ENCODE measurements at regions not wholly inside any gene's neighbourhood (a gene's known extent, or its start where the extent isn't known, plus 50 kb on each side); places are given as distances from the start of the nearest gene placed in this dataset.

DNA sequence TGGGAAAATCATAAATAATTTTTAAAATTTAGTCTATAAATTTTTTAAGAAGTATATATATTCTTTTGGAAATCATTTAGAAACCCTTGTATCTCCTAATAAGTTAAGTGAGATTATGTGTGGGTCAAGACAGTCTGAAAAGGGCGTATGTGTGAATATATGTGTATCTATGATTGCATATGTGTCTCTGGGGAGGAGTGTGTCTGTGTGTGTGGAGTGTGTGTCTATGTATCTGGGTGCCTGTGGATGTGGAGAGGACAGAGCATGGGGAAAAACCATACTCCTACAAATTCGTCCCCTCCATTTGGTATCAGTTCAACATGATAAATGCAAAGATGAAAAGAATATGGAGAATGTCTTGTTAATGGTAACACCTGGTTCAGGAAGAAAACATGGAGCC, 342.0 kb upstream of the ACTBL2 start:
- Mint-ChIP-seq H3K27me3 (peaks cover 0 to 3% of the 10 kb centered on the region in 2 donors), H3K36me3 (no peaks in the 10 kb centered on the region), H3K4me3 (no peak overlapping the region), H3K9me3 (peaks cover 0 to 7% (median 1%) of the 10 kb centered on the region in 5 donors), H3K4me1 (no peaks in the 10 kb centered on the region), H3K27ac (no peak overlapping the region)
- no peak for DNase-seq
- Histone ChIP-seq H3K9me3 (ENCODE audit: low read length) (no peaks in the 10 kb centered on the region), H3K27me3 (ENCODE audit: insufficient read depth, low read length, poor library complexity, severe bottlenecking) (peaks cover 4% of the 10 kb centered on the region), H3K4me1 (ENCODE audit: insufficient read depth, low read length) (no peaks in the 10 kb centered on the region), H3K4me3 (ENCODE audit: low read length) (no peak overlapping the region), H3K36me3 (ENCODE audit: insufficient read depth, low read length) (no peaks in the 10 kb centered on the region), H3K27ac (ENCODE audit: low read depth, low read length) (no peak overlapping the region)
- ChIA-PET POLR2A (no interaction called here), CTCF (no interaction called here)

DNA sequence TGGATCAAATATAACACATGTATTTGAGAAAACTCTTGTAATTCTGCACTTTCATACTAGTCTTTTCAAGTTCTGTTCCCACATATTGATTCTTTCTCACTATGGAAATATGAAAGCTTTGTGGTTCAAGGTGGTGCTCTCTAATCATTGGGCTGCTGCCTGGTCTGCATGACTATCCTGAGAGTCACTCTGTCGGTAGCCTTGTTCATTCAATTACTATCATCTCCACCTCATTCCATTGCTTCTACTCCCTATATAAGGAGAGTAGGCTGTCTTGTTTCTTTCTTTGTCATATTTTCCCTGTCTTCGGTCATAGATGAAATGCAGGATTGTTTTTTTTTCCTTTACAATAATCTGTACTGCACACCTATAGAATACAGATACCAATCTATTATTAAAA, 341.4 kb upstream of the ACTBL2 start:
- Mint-ChIP-seq H3K4me3 (no peak overlapping the region), H3K9me3 (peaks cover 0 to 7% (median 1%) of the 10 kb centered on the region in 5 donors), H3K36me3 (no peaks in the 10 kb centered on the region), H3K27ac (no peak overlapping the region), H3K4me1 (no peaks in the 10 kb centered on the region), H3K27me3 (peaks cover 0 to 3% of the 10 kb centered on the region in 2 donors)
- peaks cover 4% of the 10 kb centered on the region for H3K27me3 ChIP-seq (ENCODE audit: insufficient read depth, low read length, poor library complexity, severe bottlenecking)
- H3K4me1 ChIP-seq (ENCODE audit: insufficient read depth, low read length): no peaks in the 10 kb centered on the region
- H3K27ac ChIP-seq (ENCODE audit: low read depth, low read length): no peak overlapping the region
- no peak for DNase-seq
- no peak overlapping the region for H3K4me3 ChIP-seq (ENCODE audit: low read length)
- ChIA-PET POLR2A (no interaction called here), CTCF (no interaction called here)
- H3K36me3 ChIP-seq (ENCODE audit: insufficient read depth, low read length): no peaks in the 10 kb centered on the region
- H3K9me3 ChIP-seq (ENCODE audit: low read length): no peaks in the 10 kb centered on the region

DNA sequence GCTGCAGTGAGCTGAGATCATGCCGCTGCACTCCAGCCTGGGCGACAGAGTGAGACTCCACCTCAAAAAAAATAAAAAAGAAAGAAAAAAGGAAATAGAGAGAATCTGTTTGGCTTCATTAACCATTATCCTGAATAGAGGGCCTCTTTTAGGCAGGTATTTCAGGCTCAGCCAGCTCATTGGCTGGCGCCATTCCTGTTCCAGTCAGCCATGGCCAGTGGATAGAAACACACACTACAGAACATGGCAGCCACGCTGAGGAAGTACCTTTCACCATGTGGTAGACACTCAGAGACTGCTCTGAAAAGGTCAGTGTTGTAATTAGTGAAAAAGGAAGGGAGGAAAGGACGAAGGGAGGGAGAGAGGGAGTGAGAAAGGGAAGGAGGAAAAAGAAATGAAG, 340.0 kb upstream of the ACTBL2 start:
- CTCF ChIA-PET: no interaction called here
- POLR2A ChIA-PET: no interaction called here

DNA sequence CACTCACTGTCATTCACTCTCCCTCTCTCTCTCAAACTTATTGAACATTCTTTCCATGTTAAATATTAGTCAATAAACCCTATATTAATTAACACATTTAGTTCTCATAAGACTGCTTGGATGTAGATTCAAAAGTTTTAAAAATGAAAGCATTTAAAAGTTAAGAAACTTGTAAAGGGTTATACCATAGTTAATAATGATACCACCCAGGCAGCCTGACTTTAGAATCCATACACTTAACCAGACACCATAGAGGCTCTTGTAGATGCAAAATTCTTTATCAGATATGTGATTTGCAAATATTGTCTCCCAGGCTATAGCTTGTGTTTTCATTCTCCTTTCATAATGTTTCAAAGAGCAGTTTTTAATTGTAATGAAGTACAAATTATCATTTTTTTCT, 335.8 kb upstream of the ACTBL2 start:
- Mint-ChIP-seq H3K4me1 (no peaks in the 10 kb centered on the region), H3K27ac (no peak overlapping the region), H3K27me3 (no peaks in the 10 kb centered on the region), H3K4me3 (no peak overlapping the region), H3K36me3 (no peaks in the 10 kb centered on the region), H3K9me3 (peaks cover 0 to 7% (median 2%) of the 10 kb centered on the region in 5 donors)
- ChIA-PET CTCF (interaction anchor here (1.5 kb wide), 1 partner anchor 33 kb away, joined by 3 read pairs; no protein-coding TSS in a partner anchor), POLR2A (no interaction called here)
- Histone ChIP-seq H3K4me1 (ENCODE audit: insufficient read depth, low read length) (no peaks in the 10 kb centered on the region), H3K9me3 (ENCODE audit: low read length) (no peaks in the 10 kb centered on the region), H3K36me3 (ENCODE audit: insufficient read depth, low read length) (no peaks in the 10 kb centered on the region), H3K27me3 (ENCODE audit: insufficient read depth, low read length, poor library complexity, severe bottlenecking) (no peaks in the 10 kb centered on the region), H3K27ac (ENCODE audit: low read depth, low read length) (no peak overlapping the region), H3K4me3 (ENCODE audit: low read length) (no peak overlapping the region)
- no peak for DNase-seq

More for the DNA sequence above, 340.0 kb upstream of the ACTBL2 start:
- H3K4me3 Mint-ChIP-seq: no peak overlapping the region
- no peak overlapping the region for H3K27ac ChIP-seq (ENCODE audit: low read depth, low read length)
- H3K4me1 Mint-ChIP-seq: no peaks in the 10 kb centered on the region
- H3K27ac Mint-ChIP-seq: no peak overlapping the region
- peaks cover 4% of the 10 kb centered on the region for H3K27me3 ChIP-seq (ENCODE audit: insufficient read depth, low read length, poor library complexity, severe bottlenecking)
- peaks cover 0 to 3% of the 10 kb centered on the region in 2 donors for H3K27me3 Mint-ChIP-seq
- no peaks in the 10 kb centered on the region for H3K36me3 Mint-ChIP-seq
- no peaks in the 10 kb centered on the region for H3K9me3 ChIP-seq (ENCODE audit: low read length)
- H3K9me3 Mint-ChIP-seq: peaks cover 0 to 7% (median 2%) of the 10 kb centered on the region in 5 donors
- H3K4me3 ChIP-seq (ENCODE audit: low read length): no peak overlapping the region
- no peak for DNase-seq
- no peaks in the 10 kb centered on the region for H3K4me1 ChIP-seq (ENCODE audit: insufficient read depth, low read length)
- no peaks in the 10 kb centered on the region for H3K36me3 ChIP-seq (ENCODE audit: insufficient read depth, low read length)

DNA sequence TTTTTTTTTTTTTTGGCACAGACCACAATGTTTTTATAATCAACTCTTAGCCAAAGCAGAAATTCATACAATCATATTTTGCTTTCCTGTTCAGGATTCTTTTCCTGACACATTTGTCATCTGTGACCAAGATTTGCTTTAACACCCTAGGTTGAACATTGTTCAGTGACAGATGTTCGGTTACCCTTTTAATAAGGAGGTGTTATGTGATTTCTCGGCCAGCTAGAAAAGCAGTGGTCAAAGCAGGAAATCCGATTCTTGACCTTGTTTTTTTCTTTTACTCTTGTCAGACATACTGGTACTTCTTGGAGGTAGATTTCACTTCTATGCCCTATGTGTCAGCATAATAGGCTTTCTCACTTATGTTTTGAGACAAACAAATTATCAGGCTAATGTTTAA, 335.3 kb upstream of the ACTBL2 start:
- H3K4me1 ChIP-seq (ENCODE audit: insufficient read depth, low read length): no peaks in the 10 kb centered on the region
- no peaks in the 10 kb centered on the region for H3K9me3 ChIP-seq (ENCODE audit: low read length)
- no peak overlapping the region for H3K27ac ChIP-seq (ENCODE audit: low read depth, low read length)
- POLR2A ChIA-PET: no interaction called here
- Mint-ChIP-seq H3K27me3 (no peaks in the 10 kb centered on the region), H3K27ac (no peak overlapping the region), H3K9me3 (peaks cover 0 to 7% (median 2%) of the 10 kb centered on the region in 5 donors), H3K36me3 (no peaks in the 10 kb centered on the region), H3K4me1 (no peaks in the 10 kb centered on the region), H3K4me3 (no peak overlapping the region)
- H3K36me3 ChIP-seq (ENCODE audit: insufficient read depth, low read length): no peaks in the 10 kb centered on the region
- no peak overlapping the region for H3K4me3 ChIP-seq (ENCODE audit: low read length)
- CTCF ChIA-PET: no interaction called here
- H3K27me3 ChIP-seq (ENCODE audit: insufficient read depth, low read length, poor library complexity, severe bottlenecking): no peaks in the 10 kb centered on the region
- no peak for DNase-seq

DNA sequence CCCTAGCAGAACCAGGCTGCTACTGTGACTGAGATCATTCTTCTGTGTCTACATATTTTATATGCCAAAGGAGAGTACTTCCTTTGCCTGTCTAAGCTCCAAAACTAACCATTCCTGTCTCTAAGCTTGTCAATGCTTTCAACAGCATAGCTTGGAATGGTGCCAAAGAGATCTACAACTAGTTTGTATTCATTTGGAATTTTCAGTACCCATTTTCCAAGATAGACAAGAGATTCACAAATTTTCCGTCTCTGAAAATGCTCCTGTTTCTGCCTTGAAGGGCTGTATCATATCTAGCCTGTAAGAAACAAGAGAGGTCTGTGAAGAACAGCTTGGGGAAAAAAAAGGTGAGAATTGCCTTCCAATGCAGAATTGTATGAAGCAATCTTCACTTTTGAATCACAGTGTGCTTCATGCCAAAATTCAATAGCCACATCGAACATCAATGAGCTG, 334.4 kb upstream of the ACTBL2 start:
- POLR2A ChIA-PET: no interaction called here

DNA sequence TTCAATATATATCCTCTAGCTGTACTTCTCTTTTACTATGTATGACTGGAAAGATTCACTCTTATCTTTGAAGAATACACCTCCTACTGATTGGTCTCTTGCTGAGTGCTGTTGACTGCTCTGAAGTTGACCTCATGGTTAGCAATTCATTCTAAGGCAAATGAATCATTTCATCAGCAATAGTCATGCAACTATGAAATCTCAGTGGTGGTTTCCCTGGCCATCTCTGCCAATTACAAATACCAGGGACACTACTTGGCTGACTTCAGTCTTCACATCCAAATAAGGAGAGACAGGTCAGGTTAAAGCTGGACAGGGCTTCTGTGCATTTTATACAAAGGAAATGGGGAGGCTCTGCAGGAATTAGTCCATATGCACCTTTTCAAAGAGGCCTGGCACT, 333.5 kb upstream of the ACTBL2 start:
- no peaks in the 10 kb centered on the region for H3K27me3 Mint-ChIP-seq
- no peak overlapping the region for H3K4me3 Mint-ChIP-seq
- no peaks in the 10 kb centered on the region for H3K36me3 ChIP-seq (ENCODE audit: insufficient read depth, low read length)
- no peaks in the 10 kb centered on the region for H3K27me3 ChIP-seq (ENCODE audit: insufficient read depth, low read length, poor library complexity, severe bottlenecking)
- peaks cover 0 to 6% (median 0%) of the 10 kb centered on the region in 5 donors for H3K9me3 Mint-ChIP-seq
- no peaks in the 10 kb centered on the region for H3K4me1 Mint-ChIP-seq
- no peaks in the 10 kb centered on the region for H3K9me3 ChIP-seq (ENCODE audit: low read length)
- H3K4me1 ChIP-seq (ENCODE audit: insufficient read depth, low read length): no peaks in the 10 kb centered on the region
- POLR2A ChIA-PET: no interaction called here
- H3K36me3 Mint-ChIP-seq: no peaks in the 10 kb centered on the region
- H3K4me3 ChIP-seq (ENCODE audit: low read length): no peak overlapping the region
- no peak overlapping the region for H3K27ac ChIP-seq (ENCODE audit: low read depth, low read length)
- no peak for DNase-seq
- CTCF ChIA-PET: no interaction called here
- H3K27ac Mint-ChIP-seq: no peak overlapping the region

More for the DNA sequence above, 334.4 kb upstream of the ACTBL2 start:
- Histone ChIP-seq H3K4me1 (ENCODE audit: insufficient read depth, low read length) (no peaks in the 10 kb centered on the region), H3K27ac (ENCODE audit: low read depth, low read length) (no peak overlapping the region), H3K4me3 (ENCODE audit: low read length) (no peak overlapping the region), H3K27me3 (ENCODE audit: insufficient read depth, low read length, poor library complexity, severe bottlenecking) (no peaks in the 10 kb centered on the region), H3K9me3 (ENCODE audit: low read length) (no peaks in the 10 kb centered on the region), H3K36me3 (ENCODE audit: insufficient read depth, low read length) (no peaks in the 10 kb centered on the region)
- Mint-ChIP-seq H3K9me3 (peaks cover 0 to 6% (median 0%) of the 10 kb centered on the region in 5 donors), H3K4me3 (no peak overlapping the region), H3K4me1 (no peaks in the 10 kb centered on the region), H3K36me3 (no peaks in the 10 kb centered on the region), H3K27ac (no peak overlapping the region), H3K27me3 (no peaks in the 10 kb centered on the region)
- no peak for DNase-seq
- CTCF ChIA-PET: no interaction called here

DNA sequence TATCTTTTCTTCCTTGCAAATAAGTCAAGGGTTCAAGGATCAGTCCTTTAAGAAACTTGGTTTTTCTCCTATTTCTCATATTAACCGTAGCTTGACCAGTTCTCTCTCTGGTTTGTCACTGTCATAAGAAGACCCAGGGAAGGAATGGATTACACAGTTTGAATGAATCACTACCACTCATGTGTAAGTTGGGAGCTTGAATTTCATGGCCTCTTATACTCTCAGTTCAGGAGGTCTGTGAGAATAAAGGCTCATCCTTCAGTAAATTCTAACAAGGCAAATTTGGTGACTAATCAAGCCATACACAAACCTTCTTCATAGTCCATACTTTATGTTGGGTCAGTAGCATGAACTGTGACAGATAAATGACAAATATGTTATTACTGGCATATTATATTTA, 323.1 kb upstream of the ACTBL2 start:
- H3K27me3 ChIP-seq (ENCODE audit: insufficient read depth, low read length, poor library complexity, severe bottlenecking): no peaks in the 10 kb centered on the region
- CTCF ChIA-PET: no interaction called here
- no peaks in the 10 kb centered on the region for H3K9me3 ChIP-seq (ENCODE audit: low read length)
- H3K4me3 Mint-ChIP-seq: no peak overlapping the region
- H3K4me1 Mint-ChIP-seq: no peaks in the 10 kb centered on the region
- peaks cover 0 to 5% (median 0%) of the 10 kb centered on the region in 5 donors for H3K9me3 Mint-ChIP-seq
- no peaks in the 10 kb centered on the region for H3K4me1 ChIP-seq (ENCODE audit: insufficient read depth, low read length)
- H3K36me3 ChIP-seq (ENCODE audit: insufficient read depth, low read length): no peaks in the 10 kb centered on the region
- no peak overlapping the region for H3K27ac Mint-ChIP-seq
- H3K36me3 Mint-ChIP-seq: no peaks in the 10 kb centered on the region
- no peaks in the 10 kb centered on the region for H3K27me3 Mint-ChIP-seq
- no peak overlapping the region for H3K4me3 ChIP-seq (ENCODE audit: low read length)
- no peak overlapping the region for H3K27ac ChIP-seq (ENCODE audit: low read depth, low read length)
- DNase-seq: no peak
- POLR2A ChIA-PET: no interaction called here

DNA sequence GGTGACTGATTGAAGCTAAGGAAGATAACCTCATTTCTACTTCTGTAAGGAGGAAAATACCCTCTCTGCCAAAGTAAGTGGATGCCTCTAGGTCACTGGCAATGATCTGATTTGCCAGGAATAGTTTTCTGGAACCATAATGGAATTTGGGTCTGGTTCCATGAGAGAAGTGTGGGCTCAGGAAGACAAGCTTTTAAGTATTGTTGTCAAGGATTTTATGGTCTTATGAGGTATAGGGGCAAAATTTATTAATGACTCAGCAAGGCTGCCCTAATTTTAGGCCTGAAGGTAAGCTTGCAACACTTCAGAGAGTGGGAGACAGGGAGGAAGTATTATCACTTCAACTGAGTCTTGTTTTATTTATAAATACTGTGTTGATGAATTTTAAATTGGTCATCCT, 322.6 kb upstream of the ACTBL2 start:
- no peaks in the 10 kb centered on the region for H3K4me1 ChIP-seq (ENCODE audit: insufficient read depth, low read length)
- H3K27ac ChIP-seq (ENCODE audit: low read depth, low read length): no peak overlapping the region
- H3K27ac Mint-ChIP-seq: no peak overlapping the region
- no peak overlapping the region for H3K4me3 ChIP-seq (ENCODE audit: low read length)
- DNase-seq: no peak
- no peaks in the 10 kb centered on the region for H3K27me3 Mint-ChIP-seq
- H3K9me3 Mint-ChIP-seq: peaks cover 0 to 5% (median 0%) of the 10 kb centered on the region in 5 donors
- no peaks in the 10 kb centered on the region for H3K4me1 Mint-ChIP-seq
- no peaks in the 10 kb centered on the region for H3K36me3 Mint-ChIP-seq
- no peaks in the 10 kb centered on the region for H3K36me3 ChIP-seq (ENCODE audit: insufficient read depth, low read length)
- ChIA-PET POLR2A (no interaction called here), CTCF (no interaction called here)
- no peak overlapping the region for H3K4me3 Mint-ChIP-seq
- H3K9me3 ChIP-seq (ENCODE audit: low read length): no peaks in the 10 kb centered on the region
- no peaks in the 10 kb centered on the region for H3K27me3 ChIP-seq (ENCODE audit: insufficient read depth, low read length, poor library complexity, severe bottlenecking)

All from CD8-positive, alpha-beta memory T cell (primary cell).